Progenitor cell of endocrine pancreas (in vitro differentiated cells): ENCODE measurements at regions not wholly inside any gene's neighbourhood (a gene's known extent, or its start where the extent isn't known, plus 50 kb on each side); places are given as distances from the start of the nearest gene placed in this dataset.

Experiments
- DNase-seq: peaks from one replicate; pipeline ENCODE4 v3.0.0; 2021; ENCODE audit warnings: low spot score; ENCODE audit not compliant: unreplicated experiment
- H3K27ac Mint-ChIP-seq: 2 replicates; pipeline ENCODE4 v1.8.0; 2021; ENCODE audit warnings: mild to moderate bottlenecking, moderate library complexity, mixed read lengths
- H3K27me3 Mint-ChIP-seq: 2 replicates; pipeline ENCODE4 v1.8.0; 2021; ENCODE audit warnings: mixed read lengths
- H3K36me3 Mint-ChIP-seq: 2 replicates; pipeline ENCODE4 v1.8.0; 2022; ENCODE audit warnings: mixed read lengths; ENCODE audit not compliant: insufficient read depth
- H3K4me1 Mint-ChIP-seq: 2 replicates; pipeline ENCODE4 v1.8.0; 2021; ENCODE audit warnings: low read depth, mixed read lengths
- H3K4me3 Mint-ChIP-seq: 2 replicates; pipeline ENCODE4 v1.8.0; 2021; ENCODE audit warnings: low read depth, mild to moderate bottlenecking, moderate library complexity, mixed read lengths
- H3K9me3 Mint-ChIP-seq: 2 replicates; pipeline ENCODE4 v1.8.0; 2021; ENCODE audit warnings: low read depth, mixed read lengths
- TF ChIP-seq, protein P1 (sequence below): fragments of 200-600 bp; sonication (generic); IDR thresholded peaks from one replicate; pipeline ENCODE4 v1.5.0; 2021; ENCODE audit warnings: antibody characterized with exemption, mild to moderate bottlenecking; ENCODE audit not compliant: unreplicated experiment

DNA sequence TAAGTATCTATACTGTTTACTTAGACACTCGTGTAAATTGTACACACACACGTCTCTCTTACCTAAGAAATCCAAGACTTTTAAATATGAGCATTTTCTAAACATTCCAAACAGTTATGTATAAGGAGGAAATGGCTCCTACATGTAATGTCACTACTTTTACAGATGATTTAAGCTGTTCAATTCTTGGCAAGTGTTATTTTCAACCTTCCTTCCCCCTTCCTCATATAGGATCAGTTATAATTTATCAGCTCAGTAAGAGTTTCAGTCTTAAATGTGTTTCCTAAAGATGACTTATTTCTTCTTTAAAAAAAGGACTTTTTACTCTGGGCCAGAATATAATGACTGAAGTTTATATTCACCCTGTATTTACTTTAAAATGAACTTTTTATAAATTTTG lies 601.1 kb downstream of the ANKRD50 start:
- peaks cover 3% of the 10 kb centered on the region for H3K9me3 Mint-ChIP-seq
- TF ChIP-seq, protein P1, sequence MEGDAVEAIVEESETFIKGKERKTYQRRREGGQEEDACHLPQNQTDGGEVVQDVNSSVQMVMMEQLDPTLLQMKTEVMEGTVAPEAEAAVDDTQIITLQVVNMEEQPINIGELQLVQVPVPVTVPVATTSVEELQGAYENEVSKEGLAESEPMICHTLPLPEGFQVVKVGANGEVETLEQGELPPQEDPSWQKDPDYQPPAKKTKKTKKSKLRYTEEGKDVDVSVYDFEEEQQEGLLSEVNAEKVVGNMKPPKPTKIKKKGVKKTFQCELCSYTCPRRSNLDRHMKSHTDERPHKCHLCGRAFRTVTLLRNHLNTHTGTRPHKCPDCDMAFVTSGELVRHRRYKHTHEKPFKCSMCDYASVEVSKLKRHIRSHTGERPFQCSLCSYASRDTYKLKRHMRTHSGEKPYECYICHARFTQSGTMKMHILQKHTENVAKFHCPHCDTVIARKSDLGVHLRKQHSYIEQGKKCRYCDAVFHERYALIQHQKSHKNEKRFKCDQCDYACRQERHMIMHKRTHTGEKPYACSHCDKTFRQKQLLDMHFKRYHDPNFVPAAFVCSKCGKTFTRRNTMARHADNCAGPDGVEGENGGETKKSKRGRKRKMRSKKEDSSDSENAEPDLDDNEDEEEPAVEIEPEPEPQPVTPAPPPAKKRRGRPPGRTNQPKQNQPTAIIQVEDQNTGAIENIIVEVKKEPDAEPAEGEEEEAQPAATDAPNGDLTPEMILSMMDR: no peak
- H3K27ac Mint-ChIP-seq: no peak overlapping the region
- peaks cover 1% of the 10 kb centered on the region for H3K4me1 Mint-ChIP-seq
- H3K27me3 Mint-ChIP-seq: no peaks in the 10 kb centered on the region
- no peak overlapping the region for H3K4me3 Mint-ChIP-seq
- no peaks in the 10 kb centered on the region for H3K36me3 Mint-ChIP-seq
- no peak for DNase-seq

DNA sequence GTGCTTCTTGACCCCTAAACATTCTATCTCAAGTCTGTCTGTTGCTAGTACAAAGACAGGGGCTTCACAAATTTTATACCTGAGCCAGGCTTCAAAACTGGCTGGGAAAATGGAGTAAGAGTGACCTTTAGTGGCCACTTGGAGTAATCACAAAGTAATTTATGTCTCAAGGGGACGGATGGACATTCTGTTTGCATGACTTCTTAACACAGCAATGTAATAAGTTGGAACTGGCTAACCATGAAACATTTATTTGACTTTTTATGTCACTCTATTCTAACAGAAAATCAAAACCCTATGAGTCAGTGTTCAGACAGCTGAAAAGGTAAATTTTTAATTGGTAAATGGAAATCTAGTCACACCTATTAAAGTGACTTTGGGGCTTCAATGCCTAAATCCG lies 600.6 kb downstream of the ANKRD50 start:
- H3K4me1 Mint-ChIP-seq: peaks cover 1% of the 10 kb centered on the region
- H3K4me3 Mint-ChIP-seq: no peak overlapping the region
- TF ChIP-seq, protein P1: peak; percentile 80
- no peaks in the 10 kb centered on the region for H3K36me3 Mint-ChIP-seq
- H3K9me3 Mint-ChIP-seq: no peaks in the 10 kb centered on the region
- peak; percentile 12 for DNase-seq
- no peaks in the 10 kb centered on the region for H3K27me3 Mint-ChIP-seq
- no peak overlapping the region for H3K27ac Mint-ChIP-seq

- Mint-ChIP-seq H3K4me3 (no peak overlapping the region), H3K36me3 (no peaks in the 10 kb centered on the region), H3K27me3 (no peaks in the 10 kb centered on the region), H3K4me1 (no peaks in the 10 kb centered on the region), H3K27ac (no peak overlapping the region), H3K9me3 (no peaks in the 10 kb centered on the region)
- TF ChIP-seq, protein P1: no peak
- no peak for DNase-seq
These were observed 594.5 kb downstream of the ANKRD50 start for GRCh38 chr4:124118061-124118460.

- no peak for DNase-seq
- no peak overlapping the region for H3K4me3 Mint-ChIP-seq
- no peaks in the 10 kb centered on the region for H3K9me3 Mint-ChIP-seq
- H3K36me3 Mint-ChIP-seq: no peaks in the 10 kb centered on the region
- H3K27me3 Mint-ChIP-seq: no peaks in the 10 kb centered on the region
- TF ChIP-seq, protein P1: no peak
- peaks cover 4% of the 10 kb centered on the region for H3K4me1 Mint-ChIP-seq
- no peak overlapping the region for H3K27ac Mint-ChIP-seq
These were observed 591.0 kb downstream of the ANKRD50 start for GRCh38 chr4:124121461-124121971.

DNA sequence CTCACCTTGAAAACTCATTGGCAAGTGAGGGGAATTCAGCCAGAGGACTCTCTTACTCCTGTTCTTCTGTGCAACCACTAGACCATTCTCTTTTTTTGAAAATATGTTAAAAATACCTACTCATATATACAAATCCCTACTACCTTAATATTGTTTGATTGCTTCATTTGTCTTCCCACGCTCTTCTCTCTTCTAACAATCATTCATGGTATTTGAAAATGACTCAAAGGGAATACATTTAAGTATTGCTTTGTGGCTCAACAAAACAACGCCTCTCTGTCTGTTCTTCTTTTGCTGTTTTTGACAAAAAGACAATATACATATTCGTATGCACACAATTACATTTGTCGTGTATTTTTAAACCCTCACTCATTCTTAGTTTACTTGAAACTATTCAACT lies 589.4 kb downstream of the ANKRD50 start:
- TF ChIP-seq, protein P1: no peak
- Mint-ChIP-seq H3K4me1 (peaks cover 4% of the 10 kb centered on the region), H3K27me3 (no peaks in the 10 kb centered on the region), H3K36me3 (no peaks in the 10 kb centered on the region), H3K9me3 (no peaks in the 10 kb centered on the region), H3K4me3 (no peak overlapping the region), H3K27ac (no peak overlapping the region)
- no peak for DNase-seq
